ENCODE measurements at regions not wholly inside any gene's neighbourhood (a gene's known extent, or its start where the extent isn't known, plus 50 kb on each side); places are given as distances from the start of the nearest gene placed in this dataset.

- no peak for TF ChIP-seq CTCF (conservative IDR thresholded peaks at IDR 0.05 in 1 of 2, IDR thresholded peaks at IDR 0.05 in 1 of 2; ENCODE audit: low read depth in 1 of 2, low read length in 2 of 2)
- no peak for TF ChIP-seq EZH2 (IDR thresholded peaks at IDR 0.05; ENCODE audit: low read length, missing control alignments)
Observed at GRCh38 chr2:238582159-238582558, 155.4 kb downstream of the ASB1 start.

Measured in fibroblast of lung (primary cell).